ENCODE measurements at regions not wholly inside any gene's neighbourhood (a gene's known extent, or its start where the extent isn't known, plus 50 kb on each side); places are given as distances from the start of the nearest gene placed in this dataset.

- TF ChIP-seq POLR2A (IDR thresholded peaks at IDR 0.05; ENCODE audit: low read depth, low read length) (no peak), MAX (IDR thresholded peaks at IDR 0.05; ENCODE audit: insufficient read depth, insufficient read length) (no peak), CTCF (IDR thresholded peaks at IDR 0.05; ENCODE audit: extremely low read depth in 1 of 2, insufficient read depth in 1 of 2, low read depth in 1 of 2, low read length in 2 of 2) (no peak), EZH2 (IDR thresholded peaks at IDR 0.05; ENCODE audit: borderline replicate concordance, low read depth, low read length, severe bottlenecking) (no peak), GATA2 (IDR thresholded peaks at IDR 0.05; ENCODE audit: insufficient read depth, insufficient read length, low read depth, low read length) (no peak), POLR2AphosphoS5 (IDR thresholded peaks at IDR 0.05; ENCODE audit: insufficient read depth, low read depth, low read length) (no peak), MYC (IDR thresholded peaks at IDR 0.05; ENCODE audit: low read depth, low read length) (no peak), JUN (IDR thresholded peaks at IDR 0.05; ENCODE audit: borderline replicate concordance, insufficient read depth, insufficient read length, low read depth) (no peak), FOS (IDR thresholded peaks at IDR 0.05; ENCODE audit: borderline replicate concordance, insufficient read depth, low read length) (no peak)
Measured at GRCh38 chr6:84546427-84546914, 217.9 kb downstream of the TBX18 start.
